ENCODE measurements at regions not wholly inside any gene's neighbourhood (a gene's known extent, or its start where the extent isn't known, plus 50 kb on each side); places are given as distances from the start of the nearest gene placed in this dataset.

DNA sequence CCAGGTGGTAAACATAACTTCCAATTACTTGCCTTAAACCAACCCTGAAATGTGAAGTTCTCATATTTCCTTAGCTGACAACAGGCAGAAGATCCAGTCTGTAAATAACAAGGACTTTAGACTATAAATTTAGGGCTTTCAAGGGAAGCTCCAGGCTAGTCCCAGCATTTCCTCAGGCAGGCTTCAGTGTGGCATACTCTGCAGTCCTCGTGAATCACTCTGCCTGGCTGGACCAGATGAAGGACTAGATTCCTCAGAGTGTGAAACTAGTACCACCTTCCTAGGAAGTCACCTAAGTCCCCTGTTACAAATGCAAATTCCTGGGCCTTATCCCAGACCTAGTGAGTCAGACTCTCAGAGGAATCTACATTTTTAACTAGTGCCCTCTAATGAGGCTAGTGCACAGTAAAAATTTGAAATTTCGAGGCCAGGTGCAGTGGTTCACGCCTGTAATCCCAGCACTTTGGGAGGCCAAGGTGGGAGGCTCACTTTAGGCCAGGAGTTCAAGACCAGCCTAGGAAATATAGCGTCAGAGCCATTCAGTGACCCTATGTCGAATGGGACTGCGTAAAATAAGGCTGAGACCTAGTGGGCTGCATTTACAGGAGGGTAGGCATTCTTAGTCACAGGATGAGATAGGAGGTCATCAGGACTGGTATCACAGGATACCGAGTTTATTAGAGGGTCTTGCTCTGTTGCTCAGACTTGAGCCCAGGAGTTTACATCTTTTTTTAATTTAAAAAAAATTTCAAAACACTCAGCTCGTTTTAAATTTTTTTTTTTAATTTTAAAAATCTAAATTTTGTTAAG is 279.6 kb upstream of the JARID2 start:
- DNase-seq, result no peak

DNA sequence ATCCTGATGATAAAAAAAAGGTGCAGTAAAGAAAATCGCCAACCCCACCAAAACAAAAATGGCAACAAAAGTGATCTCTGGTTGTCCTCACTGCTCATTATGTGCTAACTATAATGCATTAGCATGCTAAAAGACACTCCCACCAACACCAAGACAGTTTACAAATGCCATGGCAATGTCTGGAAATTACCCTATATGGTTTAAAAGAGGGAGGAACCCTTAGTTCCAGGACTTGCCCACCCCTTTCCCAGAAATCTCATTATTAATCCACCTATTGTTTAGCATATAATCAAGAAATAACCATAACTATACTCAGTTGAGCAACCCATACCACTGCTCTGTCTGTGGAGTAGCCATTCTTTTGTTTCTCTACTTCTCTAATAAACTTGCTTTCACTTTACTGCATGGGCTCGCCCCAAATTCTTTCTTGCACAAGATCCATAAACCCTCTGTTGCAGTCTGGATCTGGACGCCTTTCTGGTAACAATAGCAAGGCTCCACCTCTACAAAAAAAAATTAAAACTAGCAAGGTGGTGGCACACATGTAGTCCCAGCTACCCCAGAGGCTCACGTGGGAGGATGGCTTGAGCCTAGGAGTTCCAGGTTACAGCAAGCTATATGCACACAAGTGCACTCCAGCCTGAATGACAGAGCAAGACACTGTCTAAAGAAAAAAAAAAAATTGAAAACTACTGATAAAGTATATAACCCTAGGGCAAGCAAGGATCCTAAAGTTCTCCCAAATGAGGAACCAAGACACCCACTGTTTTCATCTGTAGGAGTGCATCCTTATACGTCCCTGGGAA is 278.8 kb upstream of the JARID2 start:
- no peak for DNase-seq

DNA sequence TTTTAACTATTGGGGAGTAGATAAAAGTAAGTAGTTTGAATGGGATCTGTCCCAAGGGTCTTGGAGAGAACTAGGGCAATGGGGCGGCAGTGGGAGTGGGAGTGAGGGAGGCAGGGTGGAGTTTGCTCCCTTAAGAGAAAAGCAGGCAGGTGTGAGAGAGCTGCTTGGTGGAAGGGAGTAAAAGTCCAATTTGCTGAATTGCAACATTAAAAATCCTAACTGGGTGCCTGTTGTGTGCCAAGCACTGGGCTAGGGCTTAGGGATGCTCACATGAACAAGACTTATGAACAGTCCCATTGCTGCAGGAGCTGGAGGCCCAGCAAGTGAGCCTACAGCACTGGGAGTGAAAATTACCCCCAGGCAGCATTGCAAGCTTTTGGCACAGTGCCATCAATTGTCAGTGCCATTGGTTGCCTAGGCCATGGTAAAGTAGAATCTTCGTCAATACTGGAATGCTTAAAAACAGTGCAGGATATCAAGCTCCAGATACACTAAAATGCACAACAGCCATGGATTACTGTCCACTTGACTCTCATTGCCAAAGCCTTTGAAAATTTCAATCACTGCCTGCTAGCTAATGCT is 277.7 kb upstream of the JARID2 start:
- DNase-seq, result no peak

DNA sequence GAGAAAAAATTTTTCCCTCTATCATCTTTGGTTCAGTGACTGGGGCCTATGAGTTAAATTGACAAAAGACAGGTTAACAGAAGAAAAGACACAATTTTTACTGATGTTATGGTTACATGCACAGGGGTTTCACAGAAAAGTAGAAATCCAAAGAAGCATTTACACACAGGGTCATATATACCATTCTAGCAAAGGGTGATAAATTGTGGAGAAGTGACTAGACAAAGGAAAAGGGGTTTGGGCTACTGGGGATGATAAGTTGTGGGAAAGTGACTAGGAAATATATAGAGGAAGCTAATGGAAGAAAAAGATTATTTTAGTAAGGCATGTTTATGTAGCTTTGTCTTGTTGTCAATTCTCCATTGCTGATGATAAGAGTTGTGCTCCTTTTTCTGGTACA is 276.7 kb upstream of the JARID2 start:
- no peak for DNase-seq

DNA sequence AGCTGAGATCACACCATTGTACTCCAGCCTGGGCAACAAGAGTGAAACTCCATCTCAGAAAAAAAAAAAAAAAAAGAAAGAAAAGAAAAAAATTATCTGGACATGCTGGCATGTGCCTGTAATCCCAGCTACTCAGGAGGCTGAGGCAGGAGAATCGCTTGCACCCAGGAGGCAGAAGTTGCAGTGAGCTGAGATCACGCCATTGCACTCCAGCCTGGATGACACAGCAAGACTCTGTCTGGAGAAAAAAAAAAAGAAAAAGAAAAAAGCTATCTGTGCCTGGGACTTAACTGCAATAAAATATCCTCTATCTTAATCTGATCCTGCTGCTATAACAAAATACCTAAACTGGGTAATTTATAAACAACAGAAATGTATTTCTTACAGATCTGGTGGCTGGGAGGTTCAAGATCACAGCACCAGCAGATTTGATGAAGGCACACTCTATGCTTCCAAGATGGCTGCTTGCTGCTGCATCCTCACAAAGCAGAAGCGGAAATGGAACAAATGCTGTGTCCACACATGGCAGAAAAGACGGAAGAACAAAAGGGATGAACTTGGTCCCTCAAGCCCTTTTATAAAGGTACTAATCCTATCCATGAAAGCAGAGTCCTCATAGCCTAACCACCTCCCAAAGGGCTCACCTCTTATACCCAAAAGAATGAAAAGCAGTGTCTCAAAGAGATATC is 273.3 kb upstream of the JARID2 start:
- no peak for DNase-seq

DNA sequence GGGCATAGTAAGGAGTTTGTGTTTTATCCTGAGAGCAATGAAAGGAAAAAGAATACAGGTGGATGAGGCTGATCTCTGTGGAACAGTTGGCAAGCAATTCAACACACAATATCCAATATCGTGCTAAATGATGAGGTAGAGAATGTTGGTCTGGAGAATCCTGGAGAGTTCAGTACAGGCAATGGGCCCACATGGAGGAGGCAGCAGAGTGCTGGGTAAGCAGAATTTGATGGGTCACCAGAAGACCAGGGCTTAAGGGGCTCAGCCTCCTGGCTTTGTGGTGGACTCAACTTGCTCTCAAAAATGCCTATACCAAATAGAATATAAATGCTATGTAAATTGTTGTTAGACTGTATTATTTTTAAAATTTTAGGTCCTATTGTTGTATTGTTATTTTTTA is 271.5 kb upstream of the JARID2 start:
- no peak for DNase-seq

DNA sequence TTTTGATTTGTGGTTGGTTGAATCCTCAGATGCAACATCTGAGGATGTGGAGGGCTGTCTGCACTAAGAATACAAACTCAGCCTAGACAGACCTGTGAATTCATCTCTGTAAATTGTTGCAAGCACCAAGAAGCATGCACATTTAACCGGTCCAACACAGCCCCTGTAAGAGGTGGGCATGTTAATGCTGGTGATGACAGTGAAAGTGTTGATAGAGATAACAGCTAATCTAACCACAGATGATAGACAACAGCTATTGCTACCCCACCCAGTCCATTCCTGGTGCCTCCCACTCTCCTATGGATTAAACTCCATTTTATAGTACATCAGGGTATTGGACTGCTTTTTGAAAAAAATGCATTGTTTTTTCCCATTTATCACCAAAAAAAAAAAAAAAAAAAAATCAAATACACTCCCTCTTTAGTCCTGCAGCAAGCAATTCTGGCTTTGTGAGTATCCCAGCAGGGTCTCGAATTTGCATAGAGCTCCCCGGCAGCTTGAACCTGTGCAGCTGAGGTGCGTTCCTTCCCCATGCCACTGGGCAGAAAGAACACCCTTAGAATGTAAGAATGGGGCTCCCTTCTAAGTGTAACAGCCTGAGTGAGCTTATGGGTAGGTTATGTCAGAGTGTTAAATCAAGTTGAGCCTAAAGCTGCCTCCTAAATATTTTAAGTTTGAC is 270.9 kb upstream of the JARID2 start:
- DNase-seq, result no peak

DNA sequence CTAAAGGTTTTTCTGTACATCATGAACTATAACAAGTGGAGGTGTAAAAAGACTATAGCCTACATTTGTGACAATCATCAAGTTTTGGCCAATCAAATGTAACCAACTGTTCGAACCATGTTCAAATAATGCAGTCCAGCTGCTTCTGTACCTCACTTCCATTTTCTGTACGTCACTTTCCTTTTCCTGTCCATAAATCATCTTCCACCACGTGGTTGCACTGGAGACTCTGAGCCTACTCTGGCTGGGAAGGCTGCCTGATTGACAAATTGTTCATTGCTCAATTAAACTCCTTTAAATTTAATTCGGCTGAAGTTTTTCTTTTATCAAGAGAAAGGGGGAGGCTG is 270.4 kb upstream of the JARID2 start:
- no peak for DNase-seq

DNA sequence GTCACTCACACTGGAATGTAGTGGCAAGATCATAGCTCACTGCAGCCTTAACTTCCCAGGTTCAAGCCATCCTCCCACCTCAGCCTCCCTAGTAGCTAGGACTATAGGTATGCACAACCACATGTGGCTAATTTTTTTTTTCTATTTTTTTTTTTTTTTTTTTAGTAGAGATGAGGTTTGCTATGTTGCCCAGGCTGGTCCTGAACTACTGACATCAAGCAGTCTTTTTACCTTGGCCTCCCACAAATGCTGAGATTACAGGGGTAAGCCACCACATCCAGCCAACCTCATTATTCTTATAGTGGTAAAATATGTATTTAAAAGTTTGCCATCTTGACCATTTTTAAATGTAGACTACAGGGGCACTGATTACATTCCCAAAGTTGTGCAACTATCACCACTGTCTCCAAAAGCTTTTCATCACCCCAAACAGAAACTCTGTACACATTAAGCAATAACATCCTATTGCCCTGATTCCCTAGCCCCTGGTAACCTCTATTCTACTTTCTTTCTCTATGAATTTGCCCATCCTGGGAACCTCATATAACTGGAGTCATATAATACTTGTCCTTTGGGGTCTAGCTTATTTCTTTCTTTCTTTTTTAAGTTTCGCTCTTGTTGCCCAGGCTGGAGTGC is 268.0 kb upstream of the JARID2 start:
- no peak for DNase-seq

DNA sequence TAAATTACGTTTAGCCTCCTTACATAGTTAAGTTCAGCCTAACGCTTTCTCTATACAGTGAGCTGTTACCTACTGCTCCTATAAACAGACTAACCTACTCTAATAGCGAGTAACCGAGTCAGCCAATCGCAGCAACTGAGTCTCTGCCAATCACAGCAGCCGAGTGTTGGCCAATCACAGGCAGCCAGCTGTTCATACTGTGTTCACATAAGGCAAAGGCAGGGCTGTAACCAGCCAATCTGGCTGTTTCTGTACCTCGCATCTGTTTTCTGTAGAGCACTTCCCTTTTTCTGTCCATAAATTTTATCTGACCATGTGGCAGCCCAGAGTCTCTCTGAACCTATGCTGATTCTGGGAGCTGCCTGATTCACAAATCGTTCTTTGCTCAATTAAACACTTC is 263.9 kb upstream of the JARID2 start:
- no peak for DNase-seq

DNA sequence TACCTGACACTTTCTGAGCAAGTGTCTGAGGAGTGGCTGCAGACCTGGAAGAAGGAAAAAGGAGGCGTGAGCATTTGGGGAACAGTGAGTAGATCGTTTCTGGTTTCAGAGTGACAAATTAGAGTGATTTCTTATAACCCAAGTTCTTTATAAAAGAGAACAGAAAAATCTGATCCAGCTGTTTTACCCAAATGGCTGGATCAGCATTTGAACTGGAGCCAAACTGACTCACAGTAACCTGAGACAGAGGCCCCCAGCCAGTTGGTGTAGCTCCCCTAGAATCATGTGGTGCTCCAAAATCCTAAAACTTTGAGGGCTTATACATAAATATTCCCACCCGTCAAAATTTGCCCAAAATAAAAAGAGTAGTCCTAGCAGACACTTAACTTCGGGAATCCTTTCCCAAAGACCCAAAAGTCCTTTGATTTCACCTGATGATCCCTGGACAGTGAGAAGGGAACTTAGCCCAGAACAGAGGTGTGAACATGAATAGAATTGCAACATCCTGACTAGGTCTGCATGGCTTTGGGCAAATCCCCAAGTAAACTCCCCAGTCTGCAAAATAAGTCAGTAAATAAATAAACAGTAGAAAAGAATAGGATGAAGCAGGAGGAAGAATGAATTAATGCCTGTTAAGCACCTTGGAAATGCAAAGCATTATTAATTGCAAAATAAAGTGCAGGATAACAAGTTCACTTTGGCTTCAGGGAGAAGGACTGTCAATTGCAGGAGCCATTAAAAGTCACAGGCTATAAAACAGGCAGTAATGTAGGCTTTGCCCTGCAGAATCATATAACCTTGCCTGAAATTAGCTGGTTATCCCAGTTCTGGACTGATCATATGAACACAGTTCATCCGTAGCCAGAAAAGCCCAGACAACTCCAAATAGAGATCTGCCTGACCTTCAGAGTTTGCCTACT is 262.0 kb upstream of the JARID2 start:
- DNase-seq, result no peak

DNA sequence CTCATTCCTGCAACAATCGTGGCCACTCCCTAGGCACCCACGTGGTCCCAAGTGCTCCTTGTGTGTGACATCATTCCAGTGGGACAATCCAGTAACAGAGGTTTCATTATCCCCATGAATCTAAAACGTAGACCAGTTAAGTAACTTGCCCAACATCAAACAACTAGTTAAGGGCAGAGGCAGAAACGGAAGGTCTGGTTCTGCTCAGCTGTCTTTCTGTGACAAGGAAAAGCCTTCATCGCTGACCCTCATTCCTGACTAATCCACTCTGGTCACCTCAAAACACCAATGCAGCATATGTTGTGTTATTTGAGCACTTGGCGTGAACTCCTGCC is 261.4 kb upstream of the JARID2 start:
- DNase-seq, result no peak

DNA sequence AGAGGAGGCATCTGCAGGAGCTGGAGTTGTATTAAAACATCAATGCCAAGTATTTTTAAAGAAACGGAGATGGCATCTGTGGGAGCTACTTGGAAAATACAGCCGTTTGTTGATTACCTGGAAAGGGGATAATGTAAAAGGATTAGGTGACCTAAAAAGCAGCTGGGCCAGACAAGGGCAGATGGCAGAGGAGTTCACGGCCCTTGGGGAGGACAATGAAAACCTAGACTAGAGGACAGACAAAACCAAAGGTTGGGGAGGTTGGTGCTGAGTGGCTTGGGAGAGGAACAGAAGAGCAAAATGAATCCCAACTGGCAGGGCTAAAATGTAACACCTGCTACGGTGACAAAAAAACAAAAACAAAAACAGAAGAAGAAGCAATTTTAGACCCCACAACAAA is 260.5 kb upstream of the JARID2 start:
- no peak for DNase-seq

DNA sequence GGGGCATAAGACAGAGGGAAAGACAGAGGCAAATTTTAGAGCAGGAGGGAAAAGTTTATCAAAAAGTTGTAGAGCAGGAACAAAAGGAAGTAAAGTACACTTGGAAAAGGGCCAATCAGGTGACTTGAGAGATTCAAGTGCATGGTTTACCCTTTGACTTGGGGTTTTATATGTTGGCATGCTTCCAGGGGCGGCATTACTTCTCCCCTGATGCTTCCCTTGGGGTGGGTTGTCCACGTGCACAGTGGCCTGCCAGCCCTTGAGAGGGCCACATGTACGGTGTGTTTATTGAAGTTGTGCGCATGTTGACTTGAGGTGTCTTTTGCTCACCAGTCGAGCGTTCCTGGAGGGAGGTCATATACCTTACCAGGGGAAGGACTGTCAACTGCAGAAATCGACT is 259.5 kb upstream of the JARID2 start:
- no peak for DNase-seq

DNA sequence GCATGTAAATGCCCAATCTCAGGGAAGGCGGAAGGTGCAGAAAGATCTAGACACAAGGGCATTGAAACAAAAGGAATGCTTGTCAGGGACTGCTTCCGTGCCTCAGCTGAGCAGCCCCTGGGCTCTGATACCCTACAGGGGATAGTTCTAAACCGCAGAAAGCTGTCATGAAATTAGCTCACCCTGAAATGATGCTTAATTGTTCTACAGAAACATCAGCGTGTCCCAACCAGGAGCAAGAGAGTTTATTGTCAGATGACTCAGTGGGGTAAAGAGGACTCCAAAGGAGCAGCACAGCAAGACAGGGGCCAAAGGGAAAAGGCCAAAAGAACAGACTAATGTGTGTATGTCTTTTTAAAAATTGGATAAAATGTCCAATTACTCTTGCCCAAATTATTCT is 258.4 kb upstream of the JARID2 start:
- no peak for DNase-seq

DNA sequence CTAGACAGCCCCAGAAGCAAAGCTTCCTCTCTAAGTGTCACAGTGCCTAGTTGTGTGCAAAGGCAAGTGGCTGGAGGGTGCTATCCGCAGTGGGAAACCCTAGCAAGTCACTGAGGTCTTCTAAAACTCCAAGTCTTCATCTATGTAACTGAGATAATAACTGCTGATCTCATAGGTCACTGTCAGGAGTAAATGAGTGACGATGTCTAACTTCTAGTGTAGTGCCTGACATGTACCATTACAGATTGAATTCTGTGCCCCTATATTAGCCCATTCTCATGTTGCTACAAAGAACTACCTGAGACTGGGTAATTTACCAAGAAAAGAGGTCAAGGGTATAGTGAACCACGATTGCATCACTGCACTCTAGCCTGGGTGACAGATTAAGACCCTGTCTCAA is 253.5 kb upstream of the JARID2 start:
- no peak for DNase-seq

DNA sequence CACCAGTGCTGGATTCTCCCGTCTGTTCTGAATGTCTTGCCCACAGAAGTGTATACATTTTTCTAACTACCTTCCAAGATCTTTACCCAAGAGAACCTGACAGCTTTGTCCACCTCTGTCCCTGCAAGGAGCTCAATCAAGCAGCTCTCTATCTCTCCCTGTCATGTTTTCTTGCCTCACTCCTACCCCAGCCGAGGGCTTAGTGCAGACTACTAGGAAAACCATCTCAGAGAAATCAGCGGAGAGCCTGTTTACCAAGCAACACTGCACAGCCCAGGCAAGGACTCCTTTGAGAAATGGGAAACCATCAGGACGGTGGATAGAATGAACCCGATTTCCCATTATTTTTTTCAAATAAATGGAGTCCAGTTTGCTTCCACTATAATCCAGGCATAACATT is 250.7 kb upstream of the JARID2 start:
- DNase-seq, result no peak

DNA sequence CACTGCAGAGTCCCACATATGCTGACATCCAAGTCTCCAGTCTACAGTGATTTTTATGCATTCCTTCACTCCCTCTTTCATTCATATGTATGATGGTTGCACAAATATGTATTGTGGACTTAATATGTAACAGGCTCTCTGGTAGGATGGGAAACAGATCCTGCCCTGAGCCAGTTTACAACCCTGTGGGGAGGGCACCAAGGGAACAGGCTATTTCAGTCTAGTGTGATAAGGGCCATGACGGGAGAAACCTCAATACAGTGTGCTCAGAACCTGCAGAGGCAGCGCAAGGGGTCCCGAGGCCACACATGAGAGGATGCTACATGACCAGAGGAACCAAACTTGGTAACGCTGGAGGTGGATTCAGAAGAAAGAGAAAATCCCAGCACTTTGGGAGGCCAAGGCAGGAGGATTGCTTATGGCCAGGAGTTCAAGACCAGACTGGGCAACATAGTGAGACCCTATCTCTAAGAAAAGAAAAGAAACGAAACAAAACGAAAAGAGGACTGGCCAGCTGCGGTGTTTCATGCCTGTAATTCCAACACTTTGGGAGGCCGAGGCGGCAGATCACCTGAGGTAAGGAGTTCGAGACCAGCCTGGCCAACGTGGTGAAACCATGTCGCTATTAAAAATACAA is 249.8 kb upstream of the JARID2 start:
- no peak for DNase-seq

DNA sequence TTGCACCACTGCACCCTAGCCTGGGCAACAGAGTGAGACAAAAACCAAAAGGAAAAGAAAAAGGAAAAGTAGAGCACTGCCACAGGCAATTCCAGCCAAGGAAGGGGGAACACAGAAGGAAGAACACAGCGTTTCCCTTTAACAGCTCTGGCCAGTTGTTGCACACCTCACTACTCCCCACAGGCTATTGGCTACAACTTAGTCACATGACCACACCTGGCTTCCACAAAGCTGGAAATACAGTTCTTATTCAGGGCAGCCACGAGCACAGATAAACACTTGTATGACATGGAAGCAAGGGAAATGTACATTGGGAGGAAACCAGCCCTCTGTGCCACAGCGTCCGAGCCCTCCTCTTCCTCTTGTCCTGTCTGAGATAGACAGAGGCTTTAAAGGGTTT is 249.0 kb upstream of the JARID2 start:
- no peak for DNase-seq

DNA sequence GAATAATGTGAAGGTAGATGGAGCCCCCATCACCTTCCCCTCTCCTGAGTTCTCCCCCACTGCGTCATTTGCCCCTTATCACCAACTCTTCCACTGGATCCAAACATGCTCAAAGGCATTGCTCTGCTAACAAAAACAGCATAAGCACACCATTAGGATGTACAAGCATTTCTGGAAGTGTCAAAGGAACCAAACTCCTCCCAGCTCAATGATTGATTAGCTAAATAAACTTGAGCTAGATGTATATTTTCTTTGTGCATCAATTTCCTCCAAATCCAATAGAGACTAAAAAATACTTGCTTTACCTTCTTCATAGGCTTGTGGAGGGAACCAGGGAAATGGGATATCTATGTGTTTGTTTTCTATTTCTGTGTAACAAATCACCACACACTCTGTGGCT is 248.4 kb upstream of the JARID2 start:
- DNase-seq, result no peak

DNA sequence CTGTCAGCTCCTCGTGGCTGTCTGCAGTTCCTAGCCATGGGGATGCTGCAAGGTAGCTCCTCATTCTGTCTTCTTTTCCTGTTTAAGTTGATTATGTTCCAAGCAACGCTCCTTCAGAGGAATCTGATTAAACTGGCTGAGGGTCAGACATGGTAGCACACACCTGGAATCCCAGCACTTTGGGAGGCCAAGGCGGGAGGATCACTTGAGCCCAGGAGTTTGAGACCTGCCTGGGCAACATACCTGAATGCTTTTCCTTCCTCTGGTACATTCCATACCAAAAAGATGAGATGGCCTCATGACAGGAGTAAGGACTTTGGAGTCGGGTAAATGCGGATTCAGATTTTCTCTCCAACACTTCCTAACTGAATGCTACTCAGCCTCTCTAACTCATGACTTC is 246.8 kb upstream of the JARID2 start:
- no peak for DNase-seq

Data from activated CD4-positive, alpha-beta T cell treated with anti-CD3 and anti-CD28 coated beads for 4 hours (primary cell).